ENCODE measurements at regions not wholly inside any gene's neighbourhood (a gene's known extent, or its start where the extent isn't known, plus 50 kb on each side); places are given as distances from the start of the nearest gene placed in this dataset.
"Not testable (repeated sequence)": the region's sequence is repeated elsewhere in the genome, so short reads cannot be mapped to it uniquely, and the experiment has no call there.

DNA sequence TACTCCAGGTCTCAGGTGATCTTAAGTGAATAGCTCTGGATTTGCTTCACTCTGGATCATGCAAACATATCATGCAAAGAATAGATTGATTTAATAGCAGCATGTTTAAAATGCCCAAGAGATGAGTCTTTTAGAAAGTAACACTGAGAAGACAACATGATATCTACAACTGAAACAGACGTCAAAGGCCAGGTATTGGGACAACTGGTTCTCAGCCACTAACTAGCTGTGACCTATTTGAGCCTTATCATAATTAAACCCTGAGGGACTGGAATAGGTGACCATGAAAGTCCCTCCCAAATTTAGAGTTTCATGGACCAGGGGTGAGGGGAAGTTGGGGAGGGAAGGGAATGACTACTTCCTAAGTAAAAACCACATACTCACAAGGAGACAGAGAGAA, 95.7 kb downstream of the NIBAN1 start:
- intact Hi-C loops (cut with DNase I; ENCODE audit: low total_unique reads) = no loop called here

GRCh38 chr1:184878002-184878401, 96.3 kb downstream of the NIBAN1 start:
- no peak overlapping the region for H3K4me3 ChIP-seq
- intact Hi-C loops (cut with DNase I; ENCODE audit: low total_unique reads) = no loop called here
- H3K27me3 ChIP-seq = no peaks in the 10 kb centered on the region
- H3K4me1 ChIP-seq = peaks cover 0 to 23% (median 8%) of the 10 kb centered on the region in 4 donors
- in situ Hi-C loops (cut with MboI; ENCODE audit: low pct_ligation_motif_present in 1 of 4, low pct_unique_long_range_greater_than_20kb in 1 of 4, low sequenced_read_pairs in 3 of 4) = no loop called here
- H3K27ac ChIP-seq = no peak overlapping the region
- TF ChIP-seq POLR2A (IDR thresholded peaks at IDR 0.05) (no peak), POLR2AphosphoS5 (IDR thresholded peaks at IDR 0.05) (no peak), EP300 (IDR thresholded peaks at IDR 0.05; ENCODE audit: low read depth) (no peak)
- TF ChIP-seq, protein P1, sequence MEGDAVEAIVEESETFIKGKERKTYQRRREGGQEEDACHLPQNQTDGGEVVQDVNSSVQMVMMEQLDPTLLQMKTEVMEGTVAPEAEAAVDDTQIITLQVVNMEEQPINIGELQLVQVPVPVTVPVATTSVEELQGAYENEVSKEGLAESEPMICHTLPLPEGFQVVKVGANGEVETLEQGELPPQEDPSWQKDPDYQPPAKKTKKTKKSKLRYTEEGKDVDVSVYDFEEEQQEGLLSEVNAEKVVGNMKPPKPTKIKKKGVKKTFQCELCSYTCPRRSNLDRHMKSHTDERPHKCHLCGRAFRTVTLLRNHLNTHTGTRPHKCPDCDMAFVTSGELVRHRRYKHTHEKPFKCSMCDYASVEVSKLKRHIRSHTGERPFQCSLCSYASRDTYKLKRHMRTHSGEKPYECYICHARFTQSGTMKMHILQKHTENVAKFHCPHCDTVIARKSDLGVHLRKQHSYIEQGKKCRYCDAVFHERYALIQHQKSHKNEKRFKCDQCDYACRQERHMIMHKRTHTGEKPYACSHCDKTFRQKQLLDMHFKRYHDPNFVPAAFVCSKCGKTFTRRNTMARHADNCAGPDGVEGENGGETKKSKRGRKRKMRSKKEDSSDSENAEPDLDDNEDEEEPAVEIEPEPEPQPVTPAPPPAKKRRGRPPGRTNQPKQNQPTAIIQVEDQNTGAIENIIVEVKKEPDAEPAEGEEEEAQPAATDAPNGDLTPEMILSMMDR (IDR thresholded peaks at IDR 0.05) = no peak
- no peak for DNase-seq
- no peaks in the 10 kb centered on the region for H3K36me3 ChIP-seq
- H3K9me3 ChIP-seq = no peaks in the 10 kb centered on the region

More for the DNA sequence above, 95.7 kb downstream of the NIBAN1 start:
- Histone ChIP-seq H3K9me3 (no peaks in the 10 kb centered on the region), H3K4me3 (no peak overlapping the region), H3K36me3 (no peaks in the 10 kb centered on the region), H3K4me1 (peaks cover 0 to 29% (median 10%) of the 10 kb centered on the region in 4 donors), H3K27ac (peak overlapping the region in 1 of 4 donors; percentile 10), H3K27me3 (no peaks in the 10 kb centered on the region)
- TF ChIP-seq, protein P1 (IDR thresholded peaks at IDR 0.05) = no peak
- TF ChIP-seq POLR2A (IDR thresholded peaks at IDR 0.05) (no peak), POLR2AphosphoS5 (IDR thresholded peaks at IDR 0.05) (no peak), EP300 (IDR thresholded peaks at IDR 0.05; ENCODE audit: low read depth) (no peak)
- 88 to 90% methylated on average over 1 of the region's 1 CpG for WGBS, 2 donors (ENCODE audit: low coverage in 1 of 2)
- in situ Hi-C loops (cut with MboI; ENCODE audit: low pct_ligation_motif_present in 1 of 4, low pct_unique_long_range_greater_than_20kb in 1 of 4, low sequenced_read_pairs in 3 of 4) = no loop called here
- no peak for DNase-seq

DNA sequence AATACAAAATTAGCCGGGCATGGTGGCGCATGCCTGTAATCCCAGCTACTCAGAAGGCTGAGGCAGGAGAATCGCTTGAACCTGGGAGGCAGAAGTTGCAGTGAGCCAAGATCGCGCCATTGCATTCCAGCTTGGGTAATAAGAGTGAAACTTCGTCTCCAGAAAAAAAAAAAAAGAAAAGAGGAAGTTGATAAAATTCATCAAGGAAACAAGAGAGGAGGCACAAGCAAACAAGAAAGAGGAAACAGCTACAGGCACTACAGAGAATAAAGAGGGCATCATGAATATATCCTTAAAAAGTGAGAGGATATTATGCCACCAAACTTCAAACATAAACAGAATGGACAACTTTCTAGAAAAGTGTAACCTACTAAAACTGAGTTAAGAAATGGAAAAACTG, 98.3 kb downstream of the NIBAN1 start:
- 69 to 72% methylated on average over 6 of the region's 6 CpGs for WGBS, 2 donors (ENCODE audit: low coverage in 1 of 2)
- H3K9me3 ChIP-seq; H3K4me3 ChIP-seq; H3K27me3 ChIP-seq; DNase-seq; intact Hi-C loops (cut with DNase I; ENCODE audit: low total_unique reads); in situ Hi-C loops (cut with MboI; ENCODE audit: low pct_ligation_motif_present in 1 of 4, low pct_unique_long_range_greater_than_20kb in 1 of 4, low sequenced_read_pairs in 3 of 4); H3K27ac ChIP-seq; H3K36me3 ChIP-seq: not testable (repeated sequence)
- peaks cover 0 to 15% (median 8%) of the 10 kb centered on the region in 4 donors for H3K4me1 ChIP-seq

- DNase-seq = no peak
- H3K4me1 ChIP-seq = peaks cover 0 to 15% (median 8%) of the 10 kb centered on the region in 4 donors
- no peak overlapping the region for H3K27ac ChIP-seq
- H3K9me3 ChIP-seq = no peaks in the 10 kb centered on the region
- WGBS, 2 donors (ENCODE audit: low coverage in 1 of 2) = 70 to 93% methylated on average over 3 to 4 of the region's 4 CpGs
- no peaks in the 10 kb centered on the region for H3K36me3 ChIP-seq
- TF ChIP-seq, protein P1 (IDR thresholded peaks at IDR 0.05) = no peak
- no peak for TF ChIP-seq POLR2AphosphoS5 (IDR thresholded peaks at IDR 0.05)
- TF ChIP-seq EP300 (IDR thresholded peaks at IDR 0.05; ENCODE audit: low read depth) = no peak
- no peak for TF ChIP-seq POLR2A (IDR thresholded peaks at IDR 0.05)
- no peaks in the 10 kb centered on the region for H3K27me3 ChIP-seq
- in situ Hi-C loops (cut with MboI; ENCODE audit: low pct_ligation_motif_present in 1 of 4, low pct_unique_long_range_greater_than_20kb in 1 of 4, low sequenced_read_pairs in 3 of 4) = no loop called here
- intact Hi-C loops (cut with DNase I; ENCODE audit: low total_unique reads) = no loop called here
- H3K4me3 ChIP-seq = no peak overlapping the region
Observed at GRCh38 chr1:184875218-184875617, 99.1 kb downstream of the NIBAN1 start.

DNA sequence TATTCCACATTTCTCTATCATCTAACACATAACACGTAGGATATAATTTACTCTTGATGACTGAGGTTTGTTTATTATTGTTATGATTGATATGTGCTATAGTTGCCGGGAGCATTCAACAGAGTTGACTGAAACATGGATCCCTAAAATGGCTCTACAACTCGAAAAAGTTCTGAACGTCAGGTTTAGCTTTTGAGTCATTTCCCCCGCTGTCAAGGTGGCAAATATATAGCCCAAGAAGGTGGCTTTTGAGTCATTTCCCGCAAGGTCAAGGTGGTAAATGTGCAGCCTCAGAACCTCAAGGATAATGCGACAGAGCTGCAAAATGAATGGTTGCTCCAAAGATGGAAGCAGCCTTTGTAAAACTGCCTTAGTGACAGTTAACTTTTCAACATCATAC, 104.0 kb downstream of the NIBAN1 start:
- WGBS, 2 donors (ENCODE audit: low coverage in 1 of 2) = 74 to 77% methylated on average over 7 of the region's 7 CpGs
- no peak overlapping the region for H3K27ac ChIP-seq
- no peak for DNase-seq
- no peaks in the 10 kb centered on the region for H3K36me3 ChIP-seq
- TF ChIP-seq POLR2AphosphoS5 (IDR thresholded peaks at IDR 0.05) (no peak), EP300 (IDR thresholded peaks at IDR 0.05; ENCODE audit: low read depth) (no peak), POLR2A (IDR thresholded peaks at IDR 0.05) (no peak)
- TF ChIP-seq, protein P1 (IDR thresholded peaks at IDR 0.05) = no peak
- no peaks in the 10 kb centered on the region for H3K27me3 ChIP-seq
- H3K4me3 ChIP-seq = no peak overlapping the region
- in situ Hi-C loops (cut with MboI; ENCODE audit: low pct_ligation_motif_present in 1 of 4, low pct_unique_long_range_greater_than_20kb in 1 of 4, low sequenced_read_pairs in 3 of 4) (no loop called here), intact Hi-C loops (cut with DNase I; ENCODE audit: low total_unique reads) (no loop called here)
- no peaks in the 10 kb centered on the region for H3K9me3 ChIP-seq
- H3K4me1 ChIP-seq = peaks cover 3 to 19% (median 10%) of the 10 kb centered on the region in 4 donors
